ENCODE measurements at regions not wholly inside any gene's neighbourhood (a gene's known extent, or its start where the extent isn't known, plus 50 kb on each side); places are given as distances from the start of the nearest gene placed in this dataset.

GRCh38 chr11:71340086-71340606 is 87.8 kb upstream of the SHANK2 start:
- Histone ChIP-seq H3K27me3 (ENCODE audit: low read depth, low read length) (0 out of 2 replicates have a peak, but pooled peaks cover 12% of the 10 kb centered on the region), H3K79me2 (ENCODE audit: low read length) (no peaks in the 10 kb centered on the region), H3K4me3 (ENCODE audit: low read length) (no peak overlapping the region), H3K4me2 (ENCODE audit: low read length) (no peak overlapping the region), H3K36me3 (replicated peaks; ENCODE audit: low read depth, low read length) (no peaks in the 10 kb centered on the region), H2AFZ (ENCODE audit: low read depth, low read length) (no peak overlapping the region), H3K9ac (ENCODE audit: low read length) (no peak overlapping the region), H3K27ac (ENCODE audit: low read length) (no peak overlapping the region), H3K9me3 (ENCODE audit: insufficient read depth, low read length) (no peaks in the 10 kb centered on the region), H4K20me1 (ENCODE audit: insufficient read depth, low read length) (no peaks in the 10 kb centered on the region), H3K4me1 (ENCODE audit: low read length) (no peaks in the 10 kb centered on the region)
- no peak for TF ChIP-seq EZH2phosphoT487 (IDR thresholded peaks at IDR 0.05; ENCODE audit: low read depth)
- TF ChIP-seq CTCF (IDR thresholded peaks at IDR 0.05; ENCODE audit: low read depth, low read length): no peak

GRCh38 chr11:71339396-71339881 is 87.1 kb upstream of the SHANK2 start:
- no peak for TF ChIP-seq EZH2phosphoT487 (IDR thresholded peaks at IDR 0.05; ENCODE audit: low read depth)
- no peak for TF ChIP-seq CTCF (IDR thresholded peaks at IDR 0.05; ENCODE audit: low read depth, low read length)
- Histone ChIP-seq H3K4me1 (ENCODE audit: low read length) (no peaks in the 10 kb centered on the region), H3K27ac (ENCODE audit: low read length) (no peak overlapping the region), H2AFZ (ENCODE audit: low read depth, low read length) (no peak overlapping the region), H3K36me3 (replicated peaks; ENCODE audit: low read depth, low read length) (no peaks in the 10 kb centered on the region), H3K27me3 (ENCODE audit: low read depth, low read length) (0 out of 2 replicates have a peak, but pooled peaks cover 12% of the 10 kb centered on the region), H3K79me2 (ENCODE audit: low read length) (no peaks in the 10 kb centered on the region), H3K9me3 (ENCODE audit: insufficient read depth, low read length) (no peaks in the 10 kb centered on the region), H4K20me1 (ENCODE audit: insufficient read depth, low read length) (no peaks in the 10 kb centered on the region), H3K9ac (ENCODE audit: low read length) (no peak overlapping the region), H3K4me2 (ENCODE audit: low read length) (no peak overlapping the region), H3K4me3 (ENCODE audit: low read length) (no peak overlapping the region)

GRCh38 chr11:71338801-71339395 is 86.5 kb upstream of the SHANK2 start:
- no peaks in the 10 kb centered on the region for H3K4me1 ChIP-seq (ENCODE audit: low read length)
- 0 out of 2 replicates have a peak, but pooled peaks cover 12% of the 10 kb centered on the region for H3K27me3 ChIP-seq (ENCODE audit: low read depth, low read length)
- peaks cover 2% of the 10 kb centered on the region; the same call in 1 of the 2 replicates for H3K9me3 ChIP-seq (ENCODE audit: insufficient read depth, low read length)
- H3K9ac ChIP-seq (ENCODE audit: low read length): no peak overlapping the region
- H4K20me1 ChIP-seq (ENCODE audit: insufficient read depth, low read length): no peaks in the 10 kb centered on the region
- H3K36me3 ChIP-seq (replicated peaks; ENCODE audit: low read depth, low read length): no peaks in the 10 kb centered on the region
- H2AFZ ChIP-seq (ENCODE audit: low read depth, low read length): no peak overlapping the region
- no peak overlapping the region for H3K4me2 ChIP-seq (ENCODE audit: low read length)
- no peak overlapping the region for H3K4me3 ChIP-seq (ENCODE audit: low read length)
- TF ChIP-seq CTCF (IDR thresholded peaks at IDR 0.05; ENCODE audit: low read depth, low read length) (no peak), EZH2phosphoT487 (IDR thresholded peaks at IDR 0.05; ENCODE audit: low read depth) (no peak)
- no peaks in the 10 kb centered on the region for H3K79me2 ChIP-seq (ENCODE audit: low read length)
- H3K27ac ChIP-seq (ENCODE audit: low read length): no peak overlapping the region

- H4K20me1 ChIP-seq (ENCODE audit: insufficient read depth, low read length): no peaks in the 10 kb centered on the region
- peaks cover 14% of the 10 kb centered on the region for H3K9me3 ChIP-seq (ENCODE audit: insufficient read depth, low read length)
- H3K4me3 ChIP-seq (ENCODE audit: low read length): no peak overlapping the region
- no peak overlapping the region for H3K9ac ChIP-seq (ENCODE audit: low read length)
- no peaks in the 10 kb centered on the region for H3K4me1 ChIP-seq (ENCODE audit: low read length)
- H3K27ac ChIP-seq (ENCODE audit: low read length): no peak overlapping the region
- TF ChIP-seq EZH2phosphoT487 (IDR thresholded peaks at IDR 0.05; ENCODE audit: low read depth) (no peak), CTCF (IDR thresholded peaks at IDR 0.05; ENCODE audit: low read depth, low read length) (no peak)
- no peak overlapping the region for H2AFZ ChIP-seq (ENCODE audit: low read depth, low read length)
- no peak overlapping the region for H3K4me2 ChIP-seq (ENCODE audit: low read length)
- no peaks in the 10 kb centered on the region for H3K79me2 ChIP-seq (ENCODE audit: low read length)
- no peaks in the 10 kb centered on the region for H3K36me3 ChIP-seq (replicated peaks; ENCODE audit: low read depth, low read length)
- H3K27me3 ChIP-seq (ENCODE audit: low read depth, low read length): 0 out of 2 replicates have a peak, but pooled peaks cover 9% of the 10 kb centered on the region
Observed at GRCh38 chr11:71336996-71337754, 84.8 kb upstream of the SHANK2 start.

Data from OCI-LY3 (cell line).